K562 (cell line): ENCODE measurements at regions not wholly inside any gene's neighbourhood (a gene's known extent, or its start where the extent isn't known, plus 50 kb on each side); places are given as distances from the start of the nearest gene placed in this dataset.

Experiments
- CREB1 ChIP-seq, 2 experiments: sonication (generic) in 1 of 2; formaldehyde crosslinking in 1 of 2; IDR thresholded peaks; 2 replicates each; pipeline versions ENCODE4 v1.6.1 to v1.8.0; 2012 to 2022; ENCODE audit warnings: inconsistent platforms in 1 of 2, mild to moderate bottlenecking in 1 of 2, missing genetic modification reagents in 1 of 2, moderate library complexity in 1 of 2
- DACH1 ChIP-seq: fragments of 450-650 bp; IDR thresholded peaks from 2 replicates; pipeline ENCODE4 v1.6.1; 2018; ENCODE audit not compliant: partially characterized antibody
- EP300 ChIP-seq: IDR thresholded peaks from 2 replicates; pipeline ENCODE4 v1.6.1; 2012; ENCODE audit warnings: low read length, improper control_type of control experiment
- HDGF ChIP-seq: fragments of 450-650 bp; IDR thresholded peaks from 2 replicates; pipeline ENCODE4 v1.6.1; 2016
- MAX ChIP-seq: sonication (generic); formaldehyde crosslinking; IDR thresholded peaks from 2 replicates; pipeline ENCODE4 v1.9.0; 2022; ENCODE audit warnings: mild to moderate bottlenecking, missing genetic modification reagents
- MIER1 ChIP-seq: fragments of 450-650 bp; IDR thresholded peaks from 2 replicates; pipeline ENCODE4 v1.6.1; 2016; ENCODE audit warnings: antibody characterized with exemption, mild to moderate bottlenecking, low read depth
- MTA1 ChIP-seq: fragments of 450-650 bp; IDR thresholded peaks from 2 replicates; pipeline ENCODE4 v1.6.1; 2017; ENCODE audit warnings: borderline replicate concordance
- NR4A1 ChIP-seq, 2 experiments: fragments of 250-450 bp in 1 of 2; fragments of 450-650 bp in 1 of 2; sonication (Bioruptor Pico) in 1 of 2; IDR thresholded peaks; 2 replicates each; pipeline versions ENCODE4 v1.4.0 to v1.6.1; 2016 to 2020; ENCODE audit warnings: mild to moderate bottlenecking in 2 of 2, missing compliant biosample characterization in 1 of 2, missing genetic modification characterization in 1 of 2, moderate library complexity in 1 of 2
- PHF8 ChIP-seq: fragments of 200-600 bp; sonication (generic); IDR thresholded peaks from 2 replicates; pipeline ENCODE4 v1.6.1; 2012; ENCODE audit warnings: mixed run types, mild to moderate bottlenecking, inconsistent platforms, low read length, moderate library complexity, borderline replicate concordance
- PPARD ChIP-seq: fragments of 250-450 bp; sonication (Bioruptor Pico); IDR thresholded peaks from 2 replicates; pipeline ENCODE4 v1.8.0; 2022; ENCODE audit warnings: inconsistent platforms, mild to moderate bottlenecking, moderate library complexity
- PYGO2 ChIP-seq: fragments of 450-650 bp; IDR thresholded peaks from 2 replicates; pipeline ENCODE4 v1.6.1; 2016; ENCODE audit warnings: mild to moderate bottlenecking, missing genetic modification characterization, moderate library complexity, missing compliant biosample characterization
- REST ChIP-seq, 2 experiments: fragments of 450-650 bp; formaldehyde crosslinking in 1 of 2; IDR thresholded peaks; 2 replicates each; pipeline versions ENCODE4 v1.4.0 to v1.6.1; 2014 to 2020; ENCODE audit warnings: mild to moderate bottlenecking in 2 of 2, borderline replicate concordance in 1 of 2, low read depth in 1 of 2
- SMARCC2 ChIP-seq: fragments of 450-650 bp; IDR thresholded peaks from 2 replicates; pipeline ENCODE4 v1.6.1; 2017; ENCODE audit warnings: antibody characterized with exemption, moderate library complexity, mild to moderate bottlenecking, low read depth
- TEAD1 ChIP-seq, 2 experiments: fragments of 450-650 bp in 1 of 2; sonication (generic) in 1 of 2; formaldehyde crosslinking; IDR thresholded peaks; 2 replicates each; pipeline versions ENCODE4 v1.4.0 to v1.8.0; 2020 to 2022; ENCODE audit warnings: mild to moderate bottlenecking in 2 of 2, missing genetic modification reagents in 1 of 2
- TFAM ChIP-seq: fragments of 250-450 bp; sonication (Bioruptor Pico); conservative IDR thresholded peaks from 2 replicates; pipeline ENCODE4 v1.5.0; 2021; ENCODE audit warnings: mild to moderate bottlenecking, moderate library complexity
- ZNF655 ChIP-seq: fragments of 250-450 bp; sonication (Bioruptor Pico); IDR thresholded peaks from 2 replicates; pipeline ENCODE4 v1.5.0; 2021
- ZNF699 ChIP-seq: fragments of 250-450 bp; sonication (Bioruptor Pico); IDR thresholded peaks from 2 replicates; pipeline ENCODE4 v1.8.0; 2021; ENCODE audit warnings: mild to moderate bottlenecking, moderate library complexity; ENCODE audit not compliant: insufficient replicate concordance
- ZNF764 ChIP-seq: fragments of 250-450 bp; sonication (Bioruptor Pico); IDR thresholded peaks from 2 replicates; pipeline ENCODE4 v1.4.0; 2020; ENCODE audit warnings: low read depth, mild to moderate bottlenecking, moderate library complexity

- TF ChIP-seq REST (IDR thresholded peaks at IDR 0.05; ENCODE audit: borderline replicate concordance): peak; percentile 19; the same call in 1 of the 2 replicates
- TF ChIP-seq REST (CRISPR knock-in tag; IDR thresholded peaks at IDR 0.05; ENCODE audit: low read depth): no peak
- no peak for TF ChIP-seq TFAM (CRISPR knock-in tag)
- peak; percentile 73 for TF ChIP-seq EP300
- TF ChIP-seq PPARD: no peak
- TF ChIP-seq NR4A1 (CRISPR knock-in tag; IDR thresholded peaks at IDR 0.05): no peak
- TF ChIP-seq NR4A1 (tag; IDR thresholded peaks at IDR 0.05): peak; percentile 86; the same call in 1 of the 2 replicates
- TF ChIP-seq MIER1: no peak
- TF ChIP-seq CREB1 (IDR thresholded peaks at IDR 0.05): peak; percentile 41; the same call in 1 of the 2 replicates
- no peak for TF ChIP-seq CREB1 (CRISPR knock-in tag; IDR thresholded peaks at IDR 0.05)
- no peak for TF ChIP-seq PHF8
- TF ChIP-seq DACH1: peak; percentile 60
- peak; percentile 69; the same call in 1 of the 2 replicates for TF ChIP-seq MTA1
- no peak for TF ChIP-seq ZNF655 (CRISPR knock-in tag)
- peak; percentile 82 for TF ChIP-seq SMARCC2
- TF ChIP-seq MAX (CRISPR knock-in tag): peak; percentile 68
- no peak for TF ChIP-seq PYGO2
- TF ChIP-seq TEAD1 (CRISPR knock-in tag; IDR thresholded peaks at IDR 0.05): 0 out of 4 replicates have a peak, but pooled peaks of 1 of the 2 experiments have one; percentile 52
- TF ChIP-seq HDGF: no peak
- TF ChIP-seq ZNF764 (CRISPR knock-in tag): no peak
- TF ChIP-seq ZNF699 (CRISPR knock-in tag): no peak
Measured at GRCh38 chr18:22093731-22094357, 75.5 kb upstream of the GATA6 start (continued).
